Tibial nerve (tissue), 4 donors: ENCODE measurements at regions not wholly inside any gene's neighbourhood (a gene's known extent, or its start where the extent isn't known, plus 50 kb on each side); places are given as distances from the start of the nearest gene placed in this dataset.

Experiments
- EP300 ChIP-seq, 2 donors: sonication (generic); formaldehyde crosslinking; IDR thresholded peaks; one replicate each; pipeline ENCODE4 v1.6.1; 2017; ENCODE audit warnings: antibody characterized with exemption in 2 of 2, mild to moderate bottlenecking in 1 of 2
- POLR2A ChIP-seq, 2 donors: fragments of 450-650 bp; IDR thresholded peaks; one replicate each; pipeline ENCODE4 v1.6.1; 2017; ENCODE audit warnings: antibody characterized with exemption in 2 of 2, mild to moderate bottlenecking in 2 of 2, moderate library complexity in 2 of 2
- TF ChIP-seq, protein P1 (sequence below), 5 experiments: fragments of 200-600 bp in 3 of 5; fragments of 450-650 bp in 2 of 5; sonication (generic) in 3 of 5; IDR thresholded peaks; one replicate each; pipeline ENCODE4 v1.5.1; 2016 to 2019; ENCODE audit warnings: antibody characterized with exemption in 5 of 5, mild to moderate bottlenecking in 3 of 5, moderate library complexity in 2 of 5

DNA sequence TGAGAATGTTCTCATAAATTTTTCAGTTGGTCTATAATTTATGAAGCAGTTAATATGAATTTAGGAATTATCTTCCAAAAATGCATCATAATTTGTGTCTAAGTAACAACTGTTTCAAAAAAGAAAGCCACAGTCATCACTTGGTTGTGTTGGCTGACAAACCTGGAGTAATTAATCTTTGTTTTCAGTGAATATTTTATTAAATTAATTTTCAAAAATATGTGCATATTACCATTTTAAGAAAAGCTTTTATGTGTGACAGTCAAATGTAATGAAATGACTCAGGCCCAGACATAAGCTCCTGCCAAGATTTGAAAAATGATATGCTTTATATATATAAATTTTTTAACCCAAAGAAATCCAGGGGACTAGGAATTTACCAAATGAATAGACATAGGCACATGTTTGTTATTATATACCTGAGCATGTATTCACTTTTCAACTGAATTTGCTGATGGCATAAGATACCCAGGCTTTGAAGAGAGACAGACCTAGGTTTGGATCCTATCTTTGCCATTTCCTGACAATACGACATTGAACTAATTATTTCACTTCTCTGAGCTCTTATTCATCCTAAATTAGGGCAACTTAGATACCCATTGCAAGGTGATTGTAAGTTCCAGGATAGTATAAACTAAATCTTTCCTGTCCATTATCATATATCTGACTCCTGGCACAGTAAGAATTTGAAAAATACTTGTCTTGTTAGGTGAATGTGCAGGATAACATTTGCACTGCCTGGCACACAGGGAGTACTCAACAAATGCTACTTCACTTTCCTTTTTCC, 729.5 kb upstream of the ADGRL2 start:
- TF ChIP-seq, protein P1, sequence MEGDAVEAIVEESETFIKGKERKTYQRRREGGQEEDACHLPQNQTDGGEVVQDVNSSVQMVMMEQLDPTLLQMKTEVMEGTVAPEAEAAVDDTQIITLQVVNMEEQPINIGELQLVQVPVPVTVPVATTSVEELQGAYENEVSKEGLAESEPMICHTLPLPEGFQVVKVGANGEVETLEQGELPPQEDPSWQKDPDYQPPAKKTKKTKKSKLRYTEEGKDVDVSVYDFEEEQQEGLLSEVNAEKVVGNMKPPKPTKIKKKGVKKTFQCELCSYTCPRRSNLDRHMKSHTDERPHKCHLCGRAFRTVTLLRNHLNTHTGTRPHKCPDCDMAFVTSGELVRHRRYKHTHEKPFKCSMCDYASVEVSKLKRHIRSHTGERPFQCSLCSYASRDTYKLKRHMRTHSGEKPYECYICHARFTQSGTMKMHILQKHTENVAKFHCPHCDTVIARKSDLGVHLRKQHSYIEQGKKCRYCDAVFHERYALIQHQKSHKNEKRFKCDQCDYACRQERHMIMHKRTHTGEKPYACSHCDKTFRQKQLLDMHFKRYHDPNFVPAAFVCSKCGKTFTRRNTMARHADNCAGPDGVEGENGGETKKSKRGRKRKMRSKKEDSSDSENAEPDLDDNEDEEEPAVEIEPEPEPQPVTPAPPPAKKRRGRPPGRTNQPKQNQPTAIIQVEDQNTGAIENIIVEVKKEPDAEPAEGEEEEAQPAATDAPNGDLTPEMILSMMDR (IDR thresholded peaks at IDR 0.05) = no peak
- TF ChIP-seq POLR2A (IDR thresholded peaks at IDR 0.05) (no peak), EP300 (IDR thresholded peaks at IDR 0.05) (no peak)
